Karpas-422 (cell line): ENCODE measurements at regions not wholly inside any gene's neighbourhood (a gene's known extent, or its start where the extent isn't known, plus 50 kb on each side); places are given as distances from the start of the nearest gene placed in this dataset.

Source experiments
- DNase-seq: peaks from one replicate; pipeline ENCODE4 v3.0.0-alpha.2; 2015
- H2AFZ ChIP-seq: fragments of 200-600 bp; sonication (generic); 2 replicates; pipeline ENCODE4 v1.6.1; 2014; ENCODE audit warnings: antibody characterized with exemption, low read length, mixed read lengths
- H3K27ac ChIP-seq: fragments of 200-600 bp; sonication (generic); 2 replicates; pipeline ENCODE4 v1.5.1; 2014; ENCODE audit warnings: mild to moderate bottlenecking, low read length, moderate library complexity
- H3K27me3 ChIP-seq: fragments of 200-600 bp; sonication (generic); 2 replicates; pipeline ENCODE4 v1.6.1; 2014; ENCODE audit warnings: low read length, mixed read lengths
- H3K36me3 ChIP-seq: fragments of 200-600 bp; sonication (generic); 2 replicates; pipeline ENCODE4 v1.6.1; 2014; ENCODE audit warnings: low read length, mixed read lengths; ENCODE audit not compliant: insufficient read depth
- H3K4me1 ChIP-seq: fragments of 200-600 bp; sonication (generic); 2 replicates; pipeline ENCODE4 v1.6.1; 2014; ENCODE audit warnings: mild to moderate bottlenecking, low read length, mixed read lengths
- H3K4me2 ChIP-seq: fragments of 200-600 bp; sonication (generic); 2 replicates; pipeline ENCODE4 v1.6.1; 2014; ENCODE audit warnings: low read length, low read depth, mild to moderate bottlenecking; ENCODE audit not compliant: poor library complexity, severe bottlenecking
- H3K4me3 ChIP-seq: fragments of 200-600 bp; sonication (generic); 2 replicates; pipeline ENCODE4 v1.5.1; 2014; ENCODE audit warnings: mild to moderate bottlenecking, antibody characterized with exemption, low read length, mixed read lengths
- H3K79me2 ChIP-seq: fragments of 200-600 bp; sonication (generic); 2 replicates; pipeline ENCODE4 v1.6.1; 2014; ENCODE audit warnings: mild to moderate bottlenecking, low read length, mixed read lengths
- H3K9ac ChIP-seq: fragments of 200-600 bp; sonication (generic); 2 replicates; pipeline ENCODE4 v1.6.0; 2014; ENCODE audit warnings: low read length
- H3K9me2 ChIP-seq: fragments of 200-600 bp; sonication (generic), shearing (Covaris generic); replicated peaks from 2 replicates; pipeline ENCODE4 v1.6.0; 2014; ENCODE audit warnings: mild to moderate bottlenecking, low read length, moderate library complexity; ENCODE audit not compliant: insufficient read depth
- H3K9me3 ChIP-seq: fragments of 300-700, 200-600 bp; sonication (generic); 2 replicates; pipeline ENCODE4 v1.6.1; 2014; ENCODE audit warnings: low read length, mixed read lengths
- H4K20me1 ChIP-seq: fragments of 200-600 bp; sonication (generic); 2 replicates; pipeline ENCODE4 v1.6.1; 2014; ENCODE audit warnings: mild to moderate bottlenecking, antibody characterized with exemption, low read length, low read depth; ENCODE audit not compliant: insufficient read depth

- H4K20me1 ChIP-seq = no peaks in the 10 kb centered on the region
- no peaks in the 10 kb centered on the region for H3K79me2 ChIP-seq
- no peak overlapping the region for H3K4me3 ChIP-seq
- no peak for DNase-seq
- H3K36me3 ChIP-seq = no peaks in the 10 kb centered on the region
- H3K4me2 ChIP-seq = no peak overlapping the region
- H3K9ac ChIP-seq = no peak overlapping the region
- H3K27ac ChIP-seq = no peak overlapping the region
- H3K9me2 ChIP-seq = no peaks in the 10 kb centered on the region
- H3K4me1 ChIP-seq = no peaks in the 10 kb centered on the region
- no peaks in the 10 kb centered on the region for H3K27me3 ChIP-seq
- no peaks in the 10 kb centered on the region for H3K9me3 ChIP-seq
- no peak overlapping the region for H2AFZ ChIP-seq
Observed at GRCh38 chr2:145617420-145617819, 1097.5 kb upstream of the ZEB2 start.

GRCh38 chr2:145615626-145616025 is 1095.7 kb upstream of the ZEB2 start:
- H3K4me1 ChIP-seq = no peaks in the 10 kb centered on the region
- no peaks in the 10 kb centered on the region for H4K20me1 ChIP-seq
- H3K79me2 ChIP-seq = no peaks in the 10 kb centered on the region
- DNase-seq = no peak
- H2AFZ ChIP-seq = no peak overlapping the region
- H3K9me3 ChIP-seq = no peaks in the 10 kb centered on the region
- H3K9me2 ChIP-seq = no peaks in the 10 kb centered on the region
- H3K4me3 ChIP-seq = no peak overlapping the region
- no peaks in the 10 kb centered on the region for H3K27me3 ChIP-seq
- no peak overlapping the region for H3K4me2 ChIP-seq
- no peak overlapping the region for H3K27ac ChIP-seq
- no peak overlapping the region for H3K9ac ChIP-seq
- no peaks in the 10 kb centered on the region for H3K36me3 ChIP-seq

GRCh38 chr2:145609951-145610350 is 1090.0 kb upstream of the ZEB2 start:
- no peak for DNase-seq
- Histone ChIP-seq H3K9me3 (no peaks in the 10 kb centered on the region), H2AFZ (no peak overlapping the region), H3K9ac (no peak overlapping the region), H3K9me2 (no peaks in the 10 kb centered on the region), H3K4me2 (no peak overlapping the region), H3K79me2 (no peaks in the 10 kb centered on the region), H4K20me1 (no peaks in the 10 kb centered on the region), H3K4me3 (no peak overlapping the region), H3K36me3 (no peaks in the 10 kb centered on the region), H3K27ac (no peak overlapping the region), H3K4me1 (no peaks in the 10 kb centered on the region), H3K27me3 (no peaks in the 10 kb centered on the region)

- H3K9me2 ChIP-seq = no peaks in the 10 kb centered on the region
- no peak overlapping the region for H2AFZ ChIP-seq
- H3K9me3 ChIP-seq = no peaks in the 10 kb centered on the region
- H3K79me2 ChIP-seq = no peaks in the 10 kb centered on the region
- no peaks in the 10 kb centered on the region for H3K27me3 ChIP-seq
- H4K20me1 ChIP-seq = no peaks in the 10 kb centered on the region
- no peak overlapping the region for H3K4me3 ChIP-seq
- DNase-seq = no peak
- no peak overlapping the region for H3K9ac ChIP-seq
- H3K4me2 ChIP-seq = no peak overlapping the region
- H3K4me1 ChIP-seq = no peaks in the 10 kb centered on the region
- H3K27ac ChIP-seq = no peak overlapping the region
- H3K36me3 ChIP-seq = no peaks in the 10 kb centered on the region
Observed at GRCh38 chr2:145601361-145601925, 1081.5 kb upstream of the ZEB2 start.

- no peak for DNase-seq
- Histone ChIP-seq H3K4me3 (no peak overlapping the region), H3K9me2 (no peaks in the 10 kb centered on the region), H3K79me2 (no peaks in the 10 kb centered on the region), H3K9ac (no peak overlapping the region), H2AFZ (no peak overlapping the region), H3K36me3 (no peaks in the 10 kb centered on the region), H4K20me1 (no peaks in the 10 kb centered on the region), H3K4me2 (no peak overlapping the region), H3K27me3 (no peaks in the 10 kb centered on the region), H3K4me1 (no peaks in the 10 kb centered on the region), H3K9me3 (no peaks in the 10 kb centered on the region), H3K27ac (no peak overlapping the region)
Observed at GRCh38 chr2:145600811-145601210, 1080.9 kb upstream of the ZEB2 start.

GRCh38 chr2:145599756-145600155 is 1079.8 kb upstream of the ZEB2 start:
- Histone ChIP-seq H3K9me3 (no peaks in the 10 kb centered on the region), H2AFZ (no peak overlapping the region), H3K4me1 (no peaks in the 10 kb centered on the region), H3K4me3 (no peak overlapping the region), H3K9me2 (no peaks in the 10 kb centered on the region), H3K27ac (no peak overlapping the region), H3K27me3 (no peaks in the 10 kb centered on the region), H3K79me2 (no peaks in the 10 kb centered on the region), H3K4me2 (no peak overlapping the region), H4K20me1 (no peaks in the 10 kb centered on the region), H3K9ac (no peak overlapping the region), H3K36me3 (no peaks in the 10 kb centered on the region)
- DNase-seq = no peak

- no peak overlapping the region for H2AFZ ChIP-seq
- no peak overlapping the region for H3K27ac ChIP-seq
- H4K20me1 ChIP-seq = no peaks in the 10 kb centered on the region
- H3K4me2 ChIP-seq = no peak overlapping the region
- H3K9ac ChIP-seq = no peak overlapping the region
- no peaks in the 10 kb centered on the region for H3K9me3 ChIP-seq
- H3K4me1 ChIP-seq = peaks cover 4% of the 10 kb centered on the region
- H3K36me3 ChIP-seq = no peaks in the 10 kb centered on the region
- H3K9me2 ChIP-seq = no peaks in the 10 kb centered on the region
- no peak for DNase-seq
- H3K27me3 ChIP-seq = no peaks in the 10 kb centered on the region
- no peak overlapping the region for H3K4me3 ChIP-seq
- H3K79me2 ChIP-seq = no peaks in the 10 kb centered on the region
Observed at GRCh38 chr2:145598434-145598833, 1078.5 kb upstream of the ZEB2 start.

GRCh38 chr2:145597809-145598208 is 1077.9 kb upstream of the ZEB2 start:
- H3K4me1 ChIP-seq = peaks cover 9% of the 10 kb centered on the region
- DNase-seq = no peak
- H3K27ac ChIP-seq = no peak overlapping the region
- no peaks in the 10 kb centered on the region for H3K9me2 ChIP-seq
- no peaks in the 10 kb centered on the region for H3K27me3 ChIP-seq
- no peaks in the 10 kb centered on the region for H3K9me3 ChIP-seq
- no peak overlapping the region for H3K4me2 ChIP-seq
- no peak overlapping the region for H3K9ac ChIP-seq
- no peak overlapping the region for H3K4me3 ChIP-seq
- no peak overlapping the region for H2AFZ ChIP-seq
- no peaks in the 10 kb centered on the region for H3K36me3 ChIP-seq
- H4K20me1 ChIP-seq = no peaks in the 10 kb centered on the region
- no peaks in the 10 kb centered on the region for H3K79me2 ChIP-seq

- H3K36me3 ChIP-seq = no peaks in the 10 kb centered on the region
- no peak for DNase-seq
- no peak overlapping the region for H3K27ac ChIP-seq
- H3K9ac ChIP-seq = no peak overlapping the region
- no peaks in the 10 kb centered on the region for H3K79me2 ChIP-seq
- no peaks in the 10 kb centered on the region for H3K27me3 ChIP-seq
- H3K4me3 ChIP-seq = no peak overlapping the region
- H3K4me1 ChIP-seq = peaks cover 9% of the 10 kb centered on the region
- H4K20me1 ChIP-seq = no peaks in the 10 kb centered on the region
- H3K9me2 ChIP-seq = no peaks in the 10 kb centered on the region
- H2AFZ ChIP-seq = no peak overlapping the region
- H3K4me2 ChIP-seq = no peak overlapping the region
- H3K9me3 ChIP-seq = no peaks in the 10 kb centered on the region
Observed at GRCh38 chr2:145597006-145597405, 1077.1 kb upstream of the ZEB2 start.
